ENCODE measurements at regions not wholly inside any gene's neighbourhood (a gene's known extent, or its start where the extent isn't known, plus 50 kb on each side); places are given as distances from the start of the nearest gene placed in this dataset.
"Not testable (repeated sequence)": the region's sequence is repeated elsewhere in the genome, so short reads cannot be mapped to it uniquely, and the experiment has no call there.

- not testable (repeated sequence) for TF ChIP-seq CTCF (conservative IDR thresholded peaks at IDR 0.05; ENCODE audit: low read depth, low read length); POLR2A (IDR thresholded peaks at IDR 0.05; ENCODE audit: low read depth, low read length); USF2 (IDR thresholded peaks at IDR 0.05; ENCODE audit: low read depth, low read length)
Observed at GRCh38 chr2:125825781-125826180, 830.2 kb upstream of the GYPC start.

Data from IMR-90 (cell line).